IPS-20b (cell line): ENCODE measurements at regions not wholly inside any gene's neighbourhood (a gene's known extent, or its start where the extent isn't known, plus 50 kb on each side); places are given as distances from the start of the nearest gene placed in this dataset.
"Not testable (repeated sequence)": the region's sequence is repeated elsewhere in the genome, so short reads cannot be mapped to it uniquely, and the experiment has no call there.

ENCODE experiments used
- H3K27ac ChIP-seq: one replicate; pipeline ENCODE4 v1.5.1; 2013; ENCODE audit warnings: low read length
- H3K27me3 ChIP-seq: 2 replicates; pipeline ENCODE4 v1.6.1; 2013; ENCODE audit warnings: mild to moderate bottlenecking, low read length, inconsistent platforms; ENCODE audit not compliant: insufficient read depth
- H3K36me3 ChIP-seq: 2 replicates; pipeline ENCODE4 v1.6.1; 2013; ENCODE audit warnings: low read depth, mild to moderate bottlenecking, inconsistent platforms, low read length, moderate library complexity; ENCODE audit not compliant: insufficient read depth
- H3K4me1 ChIP-seq: 2 replicates; pipeline ENCODE4 v1.6.1; 2013; ENCODE audit warnings: mild to moderate bottlenecking, control low read depth, inconsistent platforms, low read length, moderate library complexity; ENCODE audit not compliant: insufficient read depth
- H3K4me3 ChIP-seq: 2 replicates; pipeline ENCODE4 v1.5.1; 2013; ENCODE audit warnings: mild to moderate bottlenecking, low read length, inconsistent platforms
- H3K9ac ChIP-seq: 2 replicates; pipeline ENCODE4 v1.6.1; 2013; ENCODE audit warnings: low read depth, mild to moderate bottlenecking, inconsistent platforms, low read length, moderate library complexity
- H3K9me3 ChIP-seq: 2 replicates; pipeline ENCODE4 v1.6.1; 2013; ENCODE audit warnings: mild to moderate bottlenecking, low read depth, low read length, inconsistent platforms; ENCODE audit not compliant: insufficient read depth

- Histone ChIP-seq H3K27me3 (no peaks in the 10 kb centered on the region), H3K4me1 (no peaks in the 10 kb centered on the region; the same call in 1 of the 2 replicates), H3K27ac (no peak overlapping the region), H3K9me3 (no peaks in the 10 kb centered on the region), H3K4me3 (no peak overlapping the region), H3K36me3 (no peaks in the 10 kb centered on the region), H3K9ac (no peak overlapping the region)
Observed at GRCh38 chrX:55142206-55142918, 53.5 kb downstream of the PAGE2 start.

GRCh38 chrX:55142919-55143310, 54.1 kb downstream of the PAGE2 start:
- Histone ChIP-seq H3K36me3 (no peaks in the 10 kb centered on the region), H3K27ac (no peak overlapping the region), H3K27me3 (no peaks in the 10 kb centered on the region), H3K9me3 (no peaks in the 10 kb centered on the region), H3K4me3 (no peak overlapping the region), H3K4me1 (no peaks in the 10 kb centered on the region; the same call in 1 of the 2 replicates), H3K9ac (no peak overlapping the region)

GRCh38 chrX:55143621-55144020, 54.8 kb downstream of the PAGE2 start:
- no peaks in the 10 kb centered on the region for H3K27me3 ChIP-seq
- H3K9me3 ChIP-seq = no peaks in the 10 kb centered on the region
- H3K4me3 ChIP-seq = no peak overlapping the region
- H3K36me3 ChIP-seq = no peaks in the 10 kb centered on the region
- no peak overlapping the region for H3K27ac ChIP-seq
- no peaks in the 10 kb centered on the region; the same call in 1 of the 2 replicates for H3K4me1 ChIP-seq
- H3K9ac ChIP-seq = no peak overlapping the region

- Histone ChIP-seq H3K9ac (no peak overlapping the region), H3K36me3 (no peaks in the 10 kb centered on the region), H3K27me3 (no peaks in the 10 kb centered on the region), H3K4me3 (no peak overlapping the region), H3K4me1 (no peaks in the 10 kb centered on the region; the same call in 1 of the 2 replicates), H3K27ac (no peak overlapping the region), H3K9me3 (no peaks in the 10 kb centered on the region)
Observed at GRCh38 chrX:55144697-55145096, 55.9 kb downstream of the PAGE2 start.

GRCh38 chrX:55149242-55149641, 60.4 kb downstream of the PAGE2 start:
- Histone ChIP-seq H3K9me3 (no peaks in the 10 kb centered on the region), H3K36me3 (no peaks in the 10 kb centered on the region), H3K27me3 (no peaks in the 10 kb centered on the region), H3K4me1 (no peaks in the 10 kb centered on the region), H3K27ac (no peak overlapping the region), H3K9ac (no peak overlapping the region), H3K4me3 (no peak overlapping the region)

GRCh38 chrX:55151199-55151598, 62.4 kb downstream of the PAGE2 start:
- no peaks in the 10 kb centered on the region for H3K36me3 ChIP-seq

GRCh38 chrX:55159551-55159950, 60.6 kb upstream of the PAGE5 start:
- no peaks in the 10 kb centered on the region for H3K4me1 ChIP-seq
- H3K4me3 ChIP-seq = no peak overlapping the region
- H3K9me3 ChIP-seq = no peaks in the 10 kb centered on the region
- no peaks in the 10 kb centered on the region for H3K36me3 ChIP-seq
- no peak overlapping the region for H3K27ac ChIP-seq
- no peak overlapping the region for H3K9ac ChIP-seq
- no peaks in the 10 kb centered on the region for H3K27me3 ChIP-seq

More at GRCh38 chrX:55151199-55151598, 62.4 kb downstream of the PAGE2 start:
- no peak overlapping the region for H3K9ac ChIP-seq
- H3K9me3 ChIP-seq = no peaks in the 10 kb centered on the region
- no peaks in the 10 kb centered on the region for H3K27me3 ChIP-seq
- H3K4me3 ChIP-seq = no peak overlapping the region
- H3K27ac ChIP-seq = no peak overlapping the region
- no peaks in the 10 kb centered on the region for H3K4me1 ChIP-seq

- Histone ChIP-seq H3K27ac (no peak overlapping the region), H3K4me1 (no peaks in the 10 kb centered on the region)
Observed at GRCh38 chrX:55160685-55161552, 59.2 kb upstream of the PAGE5 start.

GRCh38 chrX:55161581-55161980, 58.6 kb upstream of the PAGE5 start:
- Histone ChIP-seq H3K4me3 (peak overlapping the region; percentile 93), H3K27ac (no peak overlapping the region), H3K4me1 (no peaks in the 10 kb centered on the region), H3K9me3 (no peaks in the 10 kb centered on the region), H3K9ac (peak overlapping the region; percentile 74; the same call in 1 of the 2 replicates), H3K27me3 (no peaks in the 10 kb centered on the region), H3K36me3 (no peaks in the 10 kb centered on the region)

More at GRCh38 chrX:55160685-55161552, 59.2 kb upstream of the PAGE5 start:
- peak overlapping the region; percentile 93 for H3K4me3 ChIP-seq
- no peaks in the 10 kb centered on the region for H3K27me3 ChIP-seq
- H3K9me3 ChIP-seq = no peaks in the 10 kb centered on the region
- H3K36me3 ChIP-seq = no peaks in the 10 kb centered on the region
- H3K9ac ChIP-seq = peak overlapping the region; percentile 74; the same call in 1 of the 2 replicates

GRCh38 chrX:55163171-55163570, 57.0 kb upstream of the PAGE5 start:
- Histone ChIP-seq H3K27ac (no peak overlapping the region), H3K9ac (no peak overlapping the region), H3K4me3 (no peak overlapping the region), H3K9me3 (no peaks in the 10 kb centered on the region), H3K27me3 (no peaks in the 10 kb centered on the region), H3K36me3 (no peaks in the 10 kb centered on the region), H3K4me1 (no peaks in the 10 kb centered on the region)

GRCh38 chrX:55165026-55165425, 55.1 kb upstream of the PAGE5 start:
- H3K36me3 ChIP-seq, H3K27ac ChIP-seq: not testable (repeated sequence)

More at GRCh38 chrX:55165026-55165425, 55.1 kb upstream of the PAGE5 start:
- H3K4me1 ChIP-seq, H3K27me3 ChIP-seq, H3K9ac ChIP-seq, H3K9me3 ChIP-seq, H3K4me3 ChIP-seq: not testable (repeated sequence)
